ENCODE measurements at regions not wholly inside any gene's neighbourhood (a gene's known extent, or its start where the extent isn't known, plus 50 kb on each side); places are given as distances from the start of the nearest gene placed in this dataset.

- no peak for TF ChIP-seq CTCF (IDR thresholded peaks at IDR 0.05; ENCODE audit: poor library complexity, severe bottlenecking)
- ATAC-seq (ENCODE audit: low read depth), result no peak
- H3K27me3 ChIP-seq (ENCODE audit: insufficient read depth, poor library complexity, severe bottlenecking), result no peaks in the 10 kb centered on the region
- no peak overlapping the region for H3K27ac ChIP-seq (ENCODE audit: poor library complexity, severe bottlenecking)
- no peaks in the 10 kb centered on the region for H3K9me3 ChIP-seq (ENCODE audit: severe bottlenecking)
- no peak overlapping the region for H3K4me3 ChIP-seq (ENCODE audit: severe bottlenecking)
- DNase-seq (ENCODE audit: low spot score), result no peak
- H3K4me1 ChIP-seq (ENCODE audit: insufficient read depth, poor library complexity, severe bottlenecking), result no peaks in the 10 kb centered on the region
- H3K36me3 ChIP-seq (ENCODE audit: low read depth), result no peaks in the 10 kb centered on the region
Measured at GRCh38 chr6:2296781-2297180, 51.4 kb upstream of the GMDS start.

Data from RWPE2 (cell line).